ENCODE measurements at regions not wholly inside any gene's neighbourhood (a gene's known extent, or its start where the extent isn't known, plus 50 kb on each side); places are given as distances from the start of the nearest gene placed in this dataset.

- intact Hi-C loops (cut with DNase I, micrococcal nuclease), result no loop called here
- Histone ChIP-seq H3K27me3 (ENCODE audit: control insufficient read depth in 1 of 2, insufficient read depth in 2 of 2, low read length in 2 of 2) (no peaks in the 10 kb centered on the region), H3K4me3 (ENCODE audit: low read length) (no peak overlapping the region), H3K36me3 (ENCODE audit: insufficient read depth, low read length) (no peaks in the 10 kb centered on the region), H3K9me3 (ENCODE audit: control insufficient read depth in 1 of 2, insufficient read depth in 1 of 2, low read length in 2 of 2) (peaks cover 0 to 13% of the 10 kb centered on the region in 2 experiments), H3K27ac (ENCODE audit: low read depth in 1 of 2, low read length in 2 of 2) (no peak overlapping the region), H3K4me1 (ENCODE audit: insufficient read depth, low read length) (no peaks in the 10 kb centered on the region)
- no peak for ATAC-seq (ENCODE audit: poor library complexity)
- DNase-seq, result no peak
- no peak overlapping the region for H3K27ac Mint-ChIP-seq
- ChIA-PET POLR2A (no interaction called here), CTCF (interaction anchor here (1.0 kb wide), 1 partner anchor 14 kb away, joined by 3 read pairs; no protein-coding TSS in a partner anchor)
- no peak overlapping the region for H3K4me3 Mint-ChIP-seq
- no peaks in the 10 kb centered on the region for H3K4me1 Mint-ChIP-seq (ENCODE audit: low read depth)
- peaks cover 13% of the 10 kb centered on the region for H3K9me3 Mint-ChIP-seq
- H3K27me3 Mint-ChIP-seq, result peaks cover 2% of the 10 kb centered on the region
- TF ChIP-seq, protein P1, sequence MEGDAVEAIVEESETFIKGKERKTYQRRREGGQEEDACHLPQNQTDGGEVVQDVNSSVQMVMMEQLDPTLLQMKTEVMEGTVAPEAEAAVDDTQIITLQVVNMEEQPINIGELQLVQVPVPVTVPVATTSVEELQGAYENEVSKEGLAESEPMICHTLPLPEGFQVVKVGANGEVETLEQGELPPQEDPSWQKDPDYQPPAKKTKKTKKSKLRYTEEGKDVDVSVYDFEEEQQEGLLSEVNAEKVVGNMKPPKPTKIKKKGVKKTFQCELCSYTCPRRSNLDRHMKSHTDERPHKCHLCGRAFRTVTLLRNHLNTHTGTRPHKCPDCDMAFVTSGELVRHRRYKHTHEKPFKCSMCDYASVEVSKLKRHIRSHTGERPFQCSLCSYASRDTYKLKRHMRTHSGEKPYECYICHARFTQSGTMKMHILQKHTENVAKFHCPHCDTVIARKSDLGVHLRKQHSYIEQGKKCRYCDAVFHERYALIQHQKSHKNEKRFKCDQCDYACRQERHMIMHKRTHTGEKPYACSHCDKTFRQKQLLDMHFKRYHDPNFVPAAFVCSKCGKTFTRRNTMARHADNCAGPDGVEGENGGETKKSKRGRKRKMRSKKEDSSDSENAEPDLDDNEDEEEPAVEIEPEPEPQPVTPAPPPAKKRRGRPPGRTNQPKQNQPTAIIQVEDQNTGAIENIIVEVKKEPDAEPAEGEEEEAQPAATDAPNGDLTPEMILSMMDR (IDR thresholded peaks at IDR 0.05), result no peak
- H3K36me3 Mint-ChIP-seq (ENCODE audit: low read depth), result no peaks in the 10 kb centered on the region
These were observed 424.9 kb downstream of the HINT1 start for GRCh38 chr5:130740047-130740569.

GRCh38 chr5:130731839-130732238, 433.2 kb downstream of the HINT1 start:
- no peak overlapping the region for H3K27ac Mint-ChIP-seq

GRCh38 chr5:130729541-130729940, 435.5 kb downstream of the HINT1 start:
- Histone ChIP-seq H3K27me3 (ENCODE audit: control insufficient read depth in 1 of 2, insufficient read depth in 2 of 2, low read length in 2 of 2) (no peaks in the 10 kb centered on the region), H3K4me3 (ENCODE audit: low read length) (no peak overlapping the region), H3K27ac (ENCODE audit: low read depth in 1 of 2, low read length in 2 of 2) (no peak overlapping the region), H3K36me3 (ENCODE audit: insufficient read depth, low read length) (no peaks in the 10 kb centered on the region), H3K4me1 (ENCODE audit: insufficient read depth, low read length) (no peaks in the 10 kb centered on the region), H3K9me3 (ENCODE audit: control insufficient read depth in 1 of 2, insufficient read depth in 1 of 2, low read length in 2 of 2) (peaks cover 6% of the 10 kb centered on the region in 2 experiments)
- no peaks in the 10 kb centered on the region for H3K27me3 Mint-ChIP-seq
- H3K9me3 Mint-ChIP-seq, result peaks cover 9% of the 10 kb centered on the region
- intact Hi-C loops (cut with DNase I, micrococcal nuclease), result no loop called here
- TF ChIP-seq, protein P1 (IDR thresholded peaks at IDR 0.05), result no peak
- no peaks in the 10 kb centered on the region for H3K36me3 Mint-ChIP-seq (ENCODE audit: low read depth)
- no peak overlapping the region for H3K4me3 Mint-ChIP-seq
- DNase-seq (no peak), ATAC-seq (ENCODE audit: poor library complexity) (no peak)
- no peak overlapping the region for H3K27ac Mint-ChIP-seq
- H3K4me1 Mint-ChIP-seq (ENCODE audit: low read depth), result no peaks in the 10 kb centered on the region
- ChIA-PET CTCF (no interaction called here), POLR2A (no interaction called here)

More at GRCh38 chr5:130731839-130732238, 433.2 kb downstream of the HINT1 start:
- TF ChIP-seq, protein P1 (IDR thresholded peaks at IDR 0.05), result no peak
- no peaks in the 10 kb centered on the region for H3K27me3 Mint-ChIP-seq
- no peaks in the 10 kb centered on the region for H3K4me1 Mint-ChIP-seq (ENCODE audit: low read depth)
- peaks cover 9% of the 10 kb centered on the region for H3K9me3 Mint-ChIP-seq
- intact Hi-C loops (cut with DNase I, micrococcal nuclease), result no loop called here
- H3K4me1 ChIP-seq (ENCODE audit: insufficient read depth, low read length), result no peaks in the 10 kb centered on the region
- H3K36me3 Mint-ChIP-seq (ENCODE audit: low read depth), result no peaks in the 10 kb centered on the region
- H3K4me3 Mint-ChIP-seq, result no peak overlapping the region
- CTCF ChIA-PET, result no interaction called here
- DNase-seq (no peak), ATAC-seq (ENCODE audit: poor library complexity) (no peak)
- H3K27ac ChIP-seq (ENCODE audit: low read depth in 1 of 2, low read length in 2 of 2), result no peak overlapping the region
- H3K9me3 ChIP-seq (ENCODE audit: control insufficient read depth in 1 of 2, insufficient read depth in 1 of 2, low read length in 2 of 2), result peaks cover 6% of the 10 kb centered on the region in 2 experiments
- no peaks in the 10 kb centered on the region for H3K36me3 ChIP-seq (ENCODE audit: insufficient read depth, low read length)
- no peaks in the 10 kb centered on the region for H3K27me3 ChIP-seq (ENCODE audit: control insufficient read depth in 1 of 2, insufficient read depth in 2 of 2, low read length in 2 of 2)
- POLR2A ChIA-PET, result no interaction called here
- no peak overlapping the region for H3K4me3 ChIP-seq (ENCODE audit: low read length)
